GM21786 (cell line): ENCODE measurements at regions not wholly inside any gene's neighbourhood (a gene's known extent, or its start where the extent isn't known, plus 50 kb on each side); places are given as distances from the start of the nearest gene placed in this dataset.
"Not testable (repeated sequence)": the region's sequence is repeated elsewhere in the genome, so short reads cannot be mapped to it uniquely, and the experiment has no call there.

Experiments used
- ATAC-seq: cut with Tn5 transposase; IDR thresholded peaks from one replicate; pipeline ENCODE4 v1.9.1; 2021; ENCODE audit not compliant: unreplicated experiment

DNA sequence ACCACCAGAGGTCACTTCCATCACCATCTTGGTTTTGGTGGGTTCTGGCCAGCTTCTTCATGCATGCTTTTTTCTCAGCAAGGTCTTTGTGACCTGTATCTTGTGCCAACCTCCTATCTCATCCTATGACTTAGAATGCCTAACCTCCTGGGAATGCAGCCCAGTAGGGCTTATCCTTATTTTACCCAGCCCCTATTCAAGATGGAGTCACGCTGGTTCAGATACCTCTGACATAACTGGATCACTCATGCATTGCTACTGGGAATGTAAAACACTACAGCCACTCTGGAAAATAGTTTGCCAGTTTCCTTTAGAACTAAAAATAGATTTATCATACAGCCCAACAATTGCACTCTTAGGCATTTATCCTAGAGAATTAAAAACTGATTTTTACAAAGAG, 219.2 kb downstream of the IRS1 start:
- ATAC-seq: no peak

DNA sequence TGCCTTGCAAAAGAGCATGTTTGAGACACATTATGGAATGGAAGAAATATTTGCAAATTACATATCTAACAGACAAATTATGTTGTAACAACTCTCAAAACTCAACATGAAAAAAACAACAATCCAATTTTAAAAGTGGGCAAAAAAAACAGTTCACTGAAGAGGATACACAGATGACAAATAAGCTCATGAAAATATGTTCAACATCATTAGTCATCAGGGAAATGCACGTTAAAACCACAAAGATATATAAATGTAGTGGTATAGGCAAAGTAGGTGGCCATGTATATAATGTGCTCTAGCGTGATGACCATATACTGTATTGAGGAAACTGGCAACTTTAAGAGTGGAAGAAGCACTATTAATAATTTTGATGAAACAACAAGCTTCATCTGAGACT, 220.1 kb downstream of the IRS1 start:
- ATAC-seq: no peak

DNA sequence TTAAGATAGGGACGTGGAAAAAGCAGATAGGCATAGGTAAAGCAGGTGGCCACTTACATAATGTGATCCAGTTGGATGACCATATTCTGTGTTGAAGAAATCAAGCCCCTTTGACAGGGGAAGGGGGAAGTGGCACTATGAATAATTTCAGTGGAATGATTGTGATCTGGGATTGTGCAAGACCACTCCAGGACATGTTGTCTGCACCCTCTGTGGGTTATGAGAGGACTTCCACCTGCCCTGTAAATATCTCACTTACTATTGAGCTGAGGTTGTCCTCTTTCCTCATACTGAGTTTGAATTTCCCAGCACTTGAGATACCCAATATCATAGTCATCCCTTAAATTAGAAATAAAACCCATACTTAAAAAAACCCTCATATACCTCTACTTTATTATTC, 220.7 kb downstream of the IRS1 start:
- no peak for ATAC-seq

DNA sequence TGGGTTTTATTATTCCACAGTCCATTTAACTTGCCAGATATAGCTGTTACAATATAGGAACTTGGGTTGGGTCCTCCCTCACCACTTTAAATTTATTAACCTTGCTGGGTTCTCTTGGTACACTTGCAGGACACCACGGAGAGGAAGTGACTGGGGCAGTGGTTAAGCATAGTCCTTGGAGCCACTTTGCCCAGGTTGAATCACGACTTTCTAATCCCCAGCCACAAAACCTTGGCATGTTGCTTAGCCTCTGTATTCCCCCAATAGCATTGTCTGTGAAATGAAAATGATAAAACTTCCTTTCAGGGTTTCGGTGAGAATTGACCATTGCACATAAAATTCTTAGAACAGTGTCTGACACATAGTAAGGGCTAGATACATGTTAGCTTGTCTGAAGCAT, 221.2 kb downstream of the IRS1 start:
- no peak for ATAC-seq

DNA sequence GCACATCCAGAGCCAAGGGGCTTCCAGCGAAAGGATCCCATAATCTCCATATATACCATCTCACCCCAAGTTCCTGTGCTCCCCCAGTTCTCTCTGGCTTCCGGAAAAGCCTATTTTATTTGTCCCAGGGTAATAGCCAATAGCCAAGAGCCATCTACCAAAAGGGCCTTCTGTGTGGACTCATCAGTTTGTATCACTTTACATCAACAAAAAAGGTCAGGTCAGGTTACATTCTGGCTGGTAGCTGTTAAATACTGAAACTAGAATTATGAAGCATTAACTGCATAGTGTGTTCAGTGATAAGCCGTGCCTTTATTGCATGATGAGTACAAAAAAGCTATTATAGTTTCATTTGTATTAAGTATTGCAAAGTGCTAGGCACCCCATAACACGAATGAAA, 223.7 kb downstream of the IRS1 start:
- no peak for ATAC-seq

DNA sequence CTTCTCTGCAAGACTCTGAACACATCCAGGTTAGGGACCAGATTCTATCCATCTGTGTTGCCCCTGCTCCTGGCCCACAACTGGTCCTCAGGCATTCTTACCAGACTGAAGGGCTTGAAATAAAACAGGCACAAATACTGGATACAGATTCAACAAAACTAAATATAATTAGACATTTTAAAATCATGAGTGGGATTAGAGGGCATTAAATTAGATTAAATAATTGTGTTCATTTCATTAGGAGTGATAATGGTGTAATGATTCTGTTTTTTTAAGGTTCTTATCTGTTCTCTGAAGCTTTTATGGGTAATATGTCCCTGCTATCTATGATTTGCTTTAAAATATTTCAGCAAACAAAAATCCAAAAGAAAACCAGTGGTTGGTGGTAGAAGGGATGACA, 226.5 kb downstream of the IRS1 start:
- no peak for ATAC-seq

DNA sequence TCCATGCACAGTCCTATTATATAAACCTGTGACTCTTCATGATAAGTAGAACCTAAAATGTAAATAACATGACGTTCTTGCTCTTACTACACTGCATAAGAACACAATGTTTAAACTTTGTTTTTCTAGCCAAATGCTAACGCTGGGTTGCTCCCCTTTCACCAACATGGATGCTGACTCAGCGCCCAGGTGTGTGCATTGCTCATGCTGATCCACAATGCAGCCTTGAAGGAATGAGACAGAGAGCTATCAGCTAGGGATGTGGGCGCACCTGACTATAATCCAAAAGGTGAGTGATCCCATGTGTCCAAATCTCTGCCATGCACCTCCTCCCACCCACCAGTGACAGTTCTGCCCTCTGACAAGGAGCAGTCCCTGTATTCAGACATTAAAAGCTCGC, 235.0 kb downstream of the IRS1 start:
- no peak for ATAC-seq

DNA sequence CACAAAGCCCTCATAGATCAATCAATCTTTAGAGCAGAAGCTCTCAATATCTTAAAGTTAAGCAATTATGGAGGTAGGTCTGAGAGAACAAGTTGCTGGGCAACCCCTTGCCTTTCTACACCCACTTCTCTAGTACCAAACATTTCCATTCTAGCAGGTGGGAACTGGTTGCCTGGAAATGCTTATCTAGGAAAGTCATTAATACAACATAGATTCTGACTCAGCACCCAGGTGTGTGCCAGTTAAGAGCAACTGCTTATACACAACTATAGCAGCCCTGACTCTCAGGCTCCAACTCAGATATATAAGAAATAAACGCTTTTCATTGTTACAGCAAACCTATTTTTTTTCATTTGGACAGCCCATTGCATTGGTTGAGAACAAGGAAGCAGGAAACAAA, 237.7 kb downstream of the IRS1 start:
- no peak for ATAC-seq

DNA sequence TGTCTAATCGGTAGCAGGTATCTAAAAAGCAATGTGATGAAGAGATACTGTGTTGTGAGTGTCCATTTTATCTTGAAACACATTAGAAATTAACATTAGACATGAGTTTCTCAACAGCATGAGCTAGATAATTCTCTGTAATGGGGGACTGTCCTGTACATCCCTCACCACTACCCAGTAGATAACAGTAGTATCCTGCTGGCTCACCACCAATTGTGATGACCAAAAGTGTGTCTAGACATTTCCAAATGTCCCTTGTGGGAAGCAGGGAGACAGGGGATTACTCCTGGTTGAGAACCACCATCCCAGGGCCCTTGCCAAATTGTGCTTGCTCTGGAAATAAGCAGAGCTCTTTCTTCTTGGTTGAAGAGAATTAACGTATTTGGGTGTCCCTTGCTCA, 239.3 kb downstream of the IRS1 start:
- ATAC-seq: no peak

DNA sequence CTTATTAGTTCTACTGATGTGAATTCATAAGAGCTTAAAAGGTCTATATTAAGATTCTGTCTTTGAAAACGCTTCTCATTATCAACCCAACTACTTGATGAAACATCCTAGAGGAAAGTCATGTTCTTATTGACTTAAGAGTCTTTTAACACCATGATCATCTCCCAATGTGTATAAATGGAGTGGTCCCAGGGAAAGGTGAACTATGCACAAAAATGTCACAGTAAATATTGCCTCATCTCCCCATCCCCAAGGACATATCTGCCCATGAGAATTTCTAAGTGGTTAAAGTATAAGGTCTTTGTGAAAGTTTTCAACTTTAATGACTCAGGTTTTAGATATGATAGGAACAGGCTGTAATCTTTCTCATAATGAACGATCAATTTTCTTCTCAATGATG, 240.1 kb downstream of the IRS1 start:
- no peak for ATAC-seq

DNA sequence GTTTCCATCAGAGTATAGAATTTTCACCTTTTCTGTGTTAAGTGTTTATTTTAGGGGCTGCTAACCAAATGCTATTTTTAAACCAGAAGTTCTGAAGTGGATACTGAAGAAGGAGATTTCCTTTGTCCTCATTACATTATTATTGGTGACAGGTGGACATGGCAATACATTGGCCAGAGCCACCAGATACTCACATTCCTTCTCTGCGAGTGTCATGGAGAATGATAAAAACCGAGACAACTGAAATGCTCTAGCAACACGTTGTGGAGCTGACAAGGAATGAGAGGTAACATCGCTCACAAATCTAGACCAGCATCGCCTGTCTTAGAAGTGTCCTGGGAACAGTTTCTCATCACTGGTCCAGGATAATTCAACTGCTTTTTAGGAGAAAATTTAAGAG, 241.2 kb downstream of the IRS1 start:
- ATAC-seq: no peak

DNA sequence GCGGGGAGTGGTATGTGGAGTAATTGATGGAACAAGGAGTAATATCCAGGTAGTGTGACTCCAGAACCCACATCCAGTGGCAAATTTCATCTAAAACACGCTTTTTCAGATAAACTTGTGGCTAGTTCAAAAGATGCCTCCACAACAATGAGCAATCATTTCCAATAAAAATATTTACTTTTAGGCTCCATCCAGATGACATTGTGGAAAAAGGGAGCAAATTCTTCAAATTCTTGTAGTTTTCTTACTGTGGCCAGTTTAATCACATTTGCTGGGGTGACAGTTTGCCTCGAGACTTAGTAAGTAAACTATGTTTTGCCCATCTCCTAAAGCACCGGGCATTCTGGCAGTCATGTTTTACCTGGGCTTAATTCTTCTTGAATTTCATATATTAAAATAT, 243.6 kb downstream of the IRS1 start:
- no peak for ATAC-seq

DNA sequence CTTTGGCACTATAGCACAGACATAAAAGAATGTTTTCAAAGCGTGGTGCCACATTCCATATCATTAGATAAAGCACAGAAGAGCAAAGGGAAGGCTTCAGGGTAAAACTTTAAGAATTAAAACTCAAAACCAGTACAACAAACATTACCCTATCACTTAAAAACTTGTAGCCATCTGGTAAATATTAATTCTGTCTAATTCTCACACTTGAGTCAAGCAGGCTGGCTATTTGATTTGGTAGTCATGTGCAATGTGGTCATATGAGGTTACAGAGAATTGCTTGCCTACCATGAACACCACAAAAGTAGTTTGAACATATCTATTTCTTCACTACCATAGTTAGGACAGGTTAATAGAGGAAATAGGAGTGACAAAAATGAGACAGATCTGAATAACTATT, 244.9 kb downstream of the IRS1 start:
- ATAC-seq: no peak

DNA sequence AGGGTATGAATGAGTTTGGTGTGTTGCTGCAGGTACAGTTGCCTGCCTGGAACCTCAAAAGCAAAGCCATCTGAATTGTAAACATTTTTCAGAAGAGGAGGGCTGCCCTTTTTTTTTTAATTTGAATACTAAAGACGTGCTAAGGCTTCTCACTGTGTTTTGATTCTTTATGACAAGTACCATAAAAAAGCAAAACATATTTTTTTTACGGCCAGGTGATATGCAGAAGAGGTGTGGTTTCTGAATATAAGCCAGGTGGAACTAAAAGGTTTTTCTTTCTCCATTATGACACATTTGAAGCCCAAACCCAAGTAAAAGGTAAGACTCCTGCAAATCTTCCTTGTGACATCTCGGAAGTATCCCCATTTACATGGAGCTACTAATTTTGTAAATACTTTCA, 246.3 kb downstream of the IRS1 start:
- ATAC-seq: no peak

DNA sequence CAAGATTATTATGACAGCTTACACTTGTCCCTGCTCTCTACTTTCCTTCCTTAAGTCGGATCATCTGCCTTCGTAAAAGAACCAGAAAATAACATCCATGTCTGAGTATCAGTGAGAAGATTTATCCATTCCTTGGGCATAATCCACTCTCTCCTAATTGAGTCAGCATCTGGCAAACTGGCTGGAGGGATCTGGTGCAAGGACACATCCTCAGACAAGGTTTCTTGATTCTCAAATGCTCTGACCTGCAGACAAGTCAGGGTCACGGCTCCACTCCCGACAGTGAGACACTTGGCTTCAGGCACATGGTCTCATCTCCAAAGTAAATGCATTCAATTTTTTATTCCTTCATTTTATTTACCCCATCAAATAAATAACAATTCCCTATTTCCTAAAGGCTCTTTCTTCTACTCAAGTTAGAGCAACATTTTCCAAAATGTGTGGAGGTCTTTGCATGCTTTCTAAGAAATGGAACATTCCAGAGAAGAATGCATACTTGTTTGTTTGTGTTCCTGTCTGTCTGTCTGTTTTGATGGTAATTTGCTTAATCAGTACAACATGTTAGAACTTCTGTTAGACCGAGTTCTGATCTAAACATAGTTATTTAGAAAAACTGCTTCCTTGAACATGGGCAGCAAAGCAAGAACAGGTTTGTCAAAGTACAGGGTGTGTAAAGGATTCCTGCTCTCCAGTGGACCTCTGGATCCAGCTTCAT, 246.9 kb downstream of the IRS1 start:
- no peak for ATAC-seq

DNA sequence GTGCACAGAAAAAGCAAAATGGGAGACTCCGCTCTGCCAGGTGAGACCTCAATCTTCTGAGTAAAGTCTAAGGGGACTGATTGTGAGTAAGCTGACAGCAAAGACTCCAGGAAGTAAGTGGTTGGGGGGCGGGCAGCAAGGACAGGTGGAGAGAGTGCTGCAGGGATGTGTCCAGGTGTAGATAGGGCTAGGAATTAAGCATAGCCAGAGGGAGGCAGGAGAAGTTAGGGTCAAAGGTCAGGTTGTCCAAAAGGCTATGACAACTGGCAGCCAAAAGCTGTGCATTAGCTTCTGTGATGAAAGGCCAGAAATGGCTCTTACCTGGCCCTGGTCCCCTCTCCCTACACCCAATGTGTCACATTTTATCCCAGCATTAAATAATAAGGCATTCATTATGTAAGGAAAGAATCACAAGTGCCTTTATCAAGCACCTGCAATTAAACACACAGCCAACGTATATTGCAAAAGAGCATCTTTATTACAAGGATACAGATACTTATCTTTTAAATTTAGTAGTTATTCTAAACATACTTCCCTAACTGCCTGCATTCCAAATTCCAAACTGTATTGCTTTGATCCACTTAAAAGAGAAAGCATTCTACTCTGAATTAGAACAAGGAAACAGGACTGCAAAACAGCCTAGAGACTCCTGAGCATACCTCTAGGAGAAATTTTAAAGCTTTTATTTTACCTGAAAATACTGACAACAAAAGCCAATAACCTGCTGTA, 247.9 kb downstream of the IRS1 start:
- no peak for ATAC-seq

DNA sequence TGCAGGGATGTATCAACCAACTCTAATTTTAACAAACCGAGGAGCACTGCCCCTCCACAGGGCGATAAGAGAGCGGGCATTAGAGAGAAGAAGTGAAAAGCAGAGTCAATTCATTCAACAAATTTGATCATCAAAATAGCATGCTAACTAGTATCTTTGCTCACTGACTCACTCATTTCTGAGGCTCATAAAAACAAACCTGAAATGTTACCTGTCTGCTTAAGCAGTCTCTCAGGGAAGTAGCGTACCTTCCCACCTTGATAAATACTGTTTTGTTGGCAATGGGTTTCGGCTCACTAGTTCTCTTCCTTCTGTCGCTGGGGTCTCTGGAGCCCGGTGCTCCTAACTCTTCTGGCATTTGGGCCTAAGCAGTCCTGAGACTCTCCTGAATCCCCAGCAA, 248.8 kb downstream of the IRS1 start:
- ATAC-seq: no peak

DNA sequence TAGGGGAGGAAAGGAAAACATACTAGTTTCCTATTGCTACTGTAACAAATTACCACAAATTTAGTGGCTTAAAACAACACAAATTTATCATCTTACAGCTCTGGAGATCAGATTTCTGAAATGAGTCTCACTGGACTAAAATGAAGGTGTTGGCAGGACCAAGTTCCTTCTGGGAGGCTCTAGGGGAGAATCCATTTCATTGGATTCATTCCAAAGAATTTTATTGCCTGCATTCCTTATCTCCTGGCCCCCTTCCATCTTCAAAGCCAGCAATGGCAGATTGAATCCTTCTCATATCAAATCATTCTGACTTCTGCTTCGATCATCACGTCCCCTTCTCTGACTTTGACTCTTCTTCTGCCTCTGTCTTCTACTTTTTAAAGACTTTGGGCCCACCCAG, 250.9 kb downstream of the IRS1 start:
- no peak for ATAC-seq

DNA sequence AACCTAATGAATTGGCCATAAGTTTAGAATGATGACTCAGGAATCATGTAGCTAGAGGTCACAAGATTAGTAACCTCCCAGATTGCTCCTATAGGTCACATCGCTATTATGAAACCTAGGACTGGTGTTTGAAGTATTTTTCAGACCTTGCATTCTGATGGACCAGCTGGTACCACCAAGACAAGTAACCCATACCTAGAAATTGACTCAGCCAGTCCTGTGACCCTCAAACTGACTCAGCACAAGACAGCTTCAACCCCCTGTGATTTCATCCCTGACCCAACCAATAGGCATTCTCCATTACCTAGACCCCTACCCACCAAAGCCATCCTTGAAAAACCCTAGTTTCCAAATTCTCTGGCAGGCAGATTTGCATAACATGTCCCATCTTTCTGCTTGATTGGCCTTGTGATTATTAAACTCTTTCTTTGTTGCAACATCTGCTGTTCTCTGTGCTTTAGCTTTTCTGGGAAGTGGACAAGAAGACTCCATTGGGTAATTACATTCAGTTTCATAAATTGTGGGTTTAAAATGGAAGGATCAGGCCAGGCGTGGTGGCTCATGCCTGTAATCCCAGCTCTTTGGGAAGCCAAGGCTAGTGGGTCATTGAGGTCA, 254.9 kb downstream of the IRS1 start:
- ATAC-seq: no peak

DNA sequence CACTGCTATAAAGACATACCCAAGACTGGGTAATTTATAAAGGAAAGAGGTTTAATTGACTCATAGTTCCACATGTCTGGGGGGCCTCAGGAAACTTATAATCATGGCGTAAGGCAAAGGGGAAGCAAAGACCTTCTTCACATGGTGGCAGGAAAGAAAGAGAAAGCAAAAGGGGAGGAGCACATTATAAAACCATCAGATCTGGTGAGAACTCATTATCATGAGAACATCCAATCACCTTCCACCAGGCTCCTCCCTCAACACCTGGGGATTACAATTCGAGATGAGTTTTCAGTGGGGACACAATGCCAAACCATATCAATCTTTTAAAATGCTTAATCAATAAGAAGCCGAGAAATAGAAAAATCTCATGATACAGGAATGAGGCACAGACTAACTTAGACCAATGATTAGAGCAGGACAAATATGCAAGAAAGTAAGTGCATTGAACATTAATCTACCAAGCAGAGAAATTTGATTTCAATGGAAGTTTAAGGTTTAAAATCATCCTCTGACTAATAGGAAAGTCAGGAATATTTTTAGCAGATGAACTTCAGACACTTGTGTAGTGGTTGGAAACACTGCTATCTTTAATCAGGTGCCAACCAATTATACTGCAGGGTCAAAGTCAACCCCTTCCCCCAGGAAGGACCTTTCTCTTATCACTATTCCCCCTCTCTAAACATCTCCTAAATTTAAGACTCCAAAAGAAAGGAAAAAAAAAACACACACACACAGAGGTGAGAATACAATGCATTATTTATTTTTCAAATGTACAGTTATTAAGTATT, 259.2 kb downstream of the IRS1 start:
- ATAC-seq: no peak

DNA sequence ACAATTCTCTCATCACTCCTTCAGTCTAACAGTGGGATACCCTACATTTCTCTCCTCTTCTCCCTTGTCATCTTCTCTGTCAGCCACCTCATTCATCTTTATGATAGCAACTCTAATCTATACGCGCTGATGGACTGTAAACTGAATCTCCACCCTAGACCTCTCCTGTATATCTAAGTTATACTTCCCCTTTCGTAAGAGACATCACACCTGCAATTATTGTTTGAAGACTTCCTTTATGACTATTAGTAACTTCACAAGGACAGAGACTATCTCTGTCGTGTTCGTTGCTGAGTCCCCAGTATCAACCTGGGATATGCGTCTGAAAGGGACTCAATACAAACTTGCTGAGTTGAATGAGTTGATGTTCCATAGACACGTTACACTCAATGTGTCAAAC, 263.2 kb downstream of the IRS1 start:
- no peak for ATAC-seq

DNA sequence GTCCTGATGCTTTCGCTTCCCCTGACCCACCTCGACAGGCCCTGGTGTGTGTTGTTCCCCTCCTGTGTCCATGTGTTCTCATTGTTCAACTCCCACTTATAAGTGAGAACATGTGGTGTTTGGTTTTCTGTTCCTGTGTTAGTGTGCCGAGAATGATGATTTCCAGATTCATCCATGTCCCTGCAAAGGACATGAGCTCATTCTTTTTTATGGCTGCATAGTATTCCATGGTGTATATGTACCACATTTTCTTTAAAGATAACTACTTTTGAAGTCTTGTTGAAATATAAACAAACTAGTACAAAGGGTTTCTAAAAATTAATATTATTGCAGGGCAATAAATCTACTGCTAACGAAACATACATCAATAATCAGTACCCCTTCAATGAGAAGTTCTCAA, 266.6 kb downstream of the IRS1 start:
- not testable (repeated sequence) for ATAC-seq
